ENCODE measurements at regions not wholly inside any gene's neighbourhood (a gene's known extent, or its start where the extent isn't known, plus 50 kb on each side); places are given as distances from the start of the nearest gene placed in this dataset.
"Not testable (repeated sequence)": the region's sequence is repeated elsewhere in the genome, so short reads cannot be mapped to it uniquely, and the experiment has no call there.

- in situ Hi-C loops (cut with HindIII; ENCODE audit: low sequenced_read_pairs): no loop called here
- DNase-seq (ENCODE audit: low spot score): no peak
These were observed 932.8 kb downstream of the SLC4A3 start for GRCh38 chr2:220560192-220560591.

GRCh38 chr2:220562375-220563140 is 935.1 kb downstream of the SLC4A3 start:
- in situ Hi-C loops (cut with HindIII; ENCODE audit: low sequenced_read_pairs): no loop called here
- DNase-seq (ENCODE audit: low spot score): no peak

GRCh38 chr2:220568296-220568695 is 940.9 kb downstream of the SLC4A3 start:
- in situ Hi-C loops (cut with HindIII; ENCODE audit: low sequenced_read_pairs): no loop called here
- no peak for DNase-seq (ENCODE audit: low spot score)

GRCh38 chr2:220569112-220569897 is 941.9 kb downstream of the SLC4A3 start:
- in situ Hi-C loops (cut with HindIII; ENCODE audit: low sequenced_read_pairs): no loop called here
- DNase-seq (ENCODE audit: low spot score): no peak

- in situ Hi-C loops (cut with HindIII; ENCODE audit: low sequenced_read_pairs): no loop called here
These were observed 945.0 kb downstream of the SLC4A3 start for GRCh38 chr2:220572385-220572784.

GRCh38 chr2:220574038-220574437 is 946.6 kb downstream of the SLC4A3 start:
- no peak for DNase-seq (ENCODE audit: low spot score)
- in situ Hi-C loops (cut with HindIII; ENCODE audit: low sequenced_read_pairs): no loop called here

More at GRCh38 chr2:220572385-220572784, 945.0 kb downstream of the SLC4A3 start:
- DNase-seq (ENCODE audit: low spot score): no peak

- DNase-seq (ENCODE audit: low spot score): no peak
- in situ Hi-C loops (cut with HindIII; ENCODE audit: low sequenced_read_pairs): no loop called here
These were observed 948.5 kb downstream of the SLC4A3 start for GRCh38 chr2:220575963-220576362.

GRCh38 chr2:220579452-220579851 is 952.0 kb downstream of the SLC4A3 start:
- DNase-seq (ENCODE audit: low spot score): no peak
- in situ Hi-C loops (cut with HindIII; ENCODE audit: low sequenced_read_pairs): no loop called here

GRCh38 chr2:220580113-220580512 is 952.7 kb downstream of the SLC4A3 start:
- in situ Hi-C loops (cut with HindIII; ENCODE audit: low sequenced_read_pairs): no loop called here
- no peak for DNase-seq (ENCODE audit: low spot score)

- no peak for DNase-seq (ENCODE audit: low spot score)
These were observed 956.3 kb downstream of the SLC4A3 start for GRCh38 chr2:220583725-220584124.

GRCh38 chr2:220585241-220585640 is 957.8 kb downstream of the SLC4A3 start:
- in situ Hi-C loops (cut with HindIII; ENCODE audit: low sequenced_read_pairs): no loop called here
- DNase-seq (ENCODE audit: low spot score): no peak

More at GRCh38 chr2:220583725-220584124, 956.3 kb downstream of the SLC4A3 start:
- in situ Hi-C loops (cut with HindIII; ENCODE audit: low sequenced_read_pairs): no loop called here

GRCh38 chr2:220586980-220587530 is 959.6 kb downstream of the SLC4A3 start:
- DNase-seq (ENCODE audit: low spot score): no peak
- in situ Hi-C loops (cut with HindIII; ENCODE audit: low sequenced_read_pairs): no loop called here

GRCh38 chr2:220588148-220588547 is 960.7 kb downstream of the SLC4A3 start:
- no peak for DNase-seq (ENCODE audit: low spot score)
- in situ Hi-C loops (cut with HindIII; ENCODE audit: low sequenced_read_pairs): no loop called here

- DNase-seq (ENCODE audit: low spot score): no peak
- in situ Hi-C loops (cut with HindIII; ENCODE audit: low sequenced_read_pairs): no loop called here
These were observed 963.0 kb downstream of the SLC4A3 start for GRCh38 chr2:220590476-220590875.

- DNase-seq (ENCODE audit: low spot score): no peak
- in situ Hi-C loops (cut with HindIII; ENCODE audit: low sequenced_read_pairs): no loop called here
These were observed 966.1 kb downstream of the SLC4A3 start for GRCh38 chr2:220593526-220593925.

GRCh38 chr2:220601674-220602073 is 970.4 kb downstream of the EPHA4 start:
- no peak for DNase-seq (ENCODE audit: low spot score)
- in situ Hi-C loops (cut with HindIII; ENCODE audit: low sequenced_read_pairs): no loop called here

GRCh38 chr2:220613004-220613403 is 959.1 kb downstream of the EPHA4 start:
- in situ Hi-C loops (cut with HindIII; ENCODE audit: low sequenced_read_pairs); DNase-seq (ENCODE audit: low spot score): not testable (repeated sequence)

GRCh38 chr2:220614064-220614463 is 958.0 kb downstream of the EPHA4 start:
- DNase-seq (ENCODE audit: low spot score): no peak
- in situ Hi-C loops (cut with HindIII; ENCODE audit: low sequenced_read_pairs): no loop called here

GRCh38 chr2:220619525-220620220 is 952.4 kb downstream of the EPHA4 start:
- DNase-seq (ENCODE audit: low spot score): no peak
- in situ Hi-C loops (cut with HindIII; ENCODE audit: low sequenced_read_pairs): no loop called here

- in situ Hi-C loops (cut with HindIII; ENCODE audit: low sequenced_read_pairs): no loop called here
- no peak for DNase-seq (ENCODE audit: low spot score)
These were observed 945.5 kb downstream of the EPHA4 start for GRCh38 chr2:220626603-220627002.

Measured in G401 (cell line).